ENCODE measurements at regions not wholly inside any gene's neighbourhood (a gene's known extent, or its start where the extent isn't known, plus 50 kb on each side); places are given as distances from the start of the nearest gene placed in this dataset.

- FAIRE-seq: no peak
- 18% methylated on average over 2 of the region's 2 CpGs for WGBS (ENCODE audit: missing lambda C conversion rate)
- CTCF ChIA-PET: no interaction called here
Measured at GRCh38 chr6:66522864-66523263, 815.8 kb upstream of the EYS start.

GRCh38 chr6:66516377-66516776, 809.4 kb upstream of the EYS start:
- POLR2A ChIA-PET: no interaction called here
- DNase-seq (ENCODE audit: low read depth in 1 of 2, low spot score in 1 of 2) (no peak), FAIRE-seq (no peak), ATAC-seq (no peak)
- no peaks in the 10 kb centered on the region for H3K9me3 ChIP-seq
- H3K27ac ChIP-seq: no peak overlapping the region
- CTCF ChIA-PET: no interaction called here
- no peaks in the 10 kb centered on the region for H3K4me1 ChIP-seq
- TF ChIP-seq SMC3 (IDR thresholded peaks at IDR 0.05) (no peak), POLR2AphosphoS2 (conservative IDR thresholded peaks at IDR 0.05; ENCODE audit: low read length) (no peak), POLR2A (IDR thresholded peaks at IDR 0.05; ENCODE audit: low read length) (no peak), FOXS1 (CRISPR knock-in tag; IDR thresholded peaks at IDR 0.05) (no peak), HMGXB4 (CRISPR knock-in tag; IDR thresholded peaks at IDR 0.05; ENCODE audit: borderline replicate concordance) (no peak), ELK1 (IDR thresholded peaks at IDR 0.05; ENCODE audit: low read depth, low read length) (no peak), JUNB (IDR thresholded peaks at IDR 0.05) (no peak), TP53 (CRISPR knock-in tag; IDR thresholded peaks at IDR 0.05) (no peak), CBX2 (IDR thresholded peaks at IDR 0.05; ENCODE audit: borderline replicate concordance, low read depth) (no peak), E2F6 (IDR thresholded peaks at IDR 0.05; ENCODE audit: borderline replicate concordance, low read depth) (no peak), HDAC2 (IDR thresholded peaks at IDR 0.05) (no peak), HOXB13 (CRISPR knock-in tag; IDR thresholded peaks at IDR 0.05; ENCODE audit: low read depth) (no peak), HES2 (IDR thresholded peaks at IDR 0.05) (no peak), EHMT2 (IDR thresholded peaks at IDR 0.05; ENCODE audit: low read depth) (no peak), NFE2L2 (conservative IDR thresholded peaks at IDR 0.05; ENCODE audit: low read length) (no peak), BCL3 (IDR thresholded peaks at IDR 0.05) (no peak), NPAS2 (CRISPR knock-in tag; IDR thresholded peaks at IDR 0.05; ENCODE audit: borderline replicate concordance) (no peak), RFX5 (IDR thresholded peaks at IDR 0.05) (no peak)
- no peak overlapping the region for H3K4me2 ChIP-seq
- H3K4me3 ChIP-seq: no peak overlapping the region

More at GRCh38 chr6:66522864-66523263, 815.8 kb upstream of the EYS start:
- ATAC-seq (no peak), DNase-seq (ENCODE audit: low read depth in 1 of 2, low spot score in 1 of 2) (no peak)
- POLR2A ChIA-PET: no interaction called here
- H3K4me2 ChIP-seq: no peak overlapping the region
- H3K27ac ChIP-seq: no peak overlapping the region
- no peak overlapping the region for H3K4me3 ChIP-seq
- H3K4me1 ChIP-seq: no peaks in the 10 kb centered on the region
- no peaks in the 10 kb centered on the region for H3K9me3 ChIP-seq
- TF ChIP-seq HMGXB4 (CRISPR knock-in tag; IDR thresholded peaks at IDR 0.05; ENCODE audit: borderline replicate concordance) (no peak), NR3C1 (IDR thresholded peaks at IDR 0.05) (no peak), TFCP2L1 (CRISPR knock-in tag; IDR thresholded peaks at IDR 0.05) (no peak), MAZ (IDR thresholded peaks at IDR 0.05; ENCODE audit: borderline replicate concordance, low read depth, low read length) (no peak), HES2 (IDR thresholded peaks at IDR 0.05) (no peak)

All from A549 (cell line).